Fibroblast of the aortic adventitia (primary cell): ENCODE measurements at regions not wholly inside any gene's neighbourhood (a gene's known extent, or its start where the extent isn't known, plus 50 kb on each side); places are given as distances from the start of the nearest gene placed in this dataset.

Experiments
- DNase-seq: peaks from one replicate; pipeline ENCODE4 v3.0.0-alpha.2; 2010; ENCODE audit warnings: low read depth
- H3K4me3 ChIP-seq: 2 replicates; pipeline ENCODE4 v1.5.1; 2011; ENCODE audit warnings: low read depth, mild to moderate bottlenecking, control low read depth, low read length, moderate library complexity
- TF ChIP-seq, protein P1 (sequence below): IDR thresholded peaks from 2 replicates; pipeline ENCODE4 v1.5.1; 2011; ENCODE audit warnings: mild to moderate bottlenecking, low read length, control low read depth, inconsistent platforms; ENCODE audit not compliant: insufficient read depth

DNA sequence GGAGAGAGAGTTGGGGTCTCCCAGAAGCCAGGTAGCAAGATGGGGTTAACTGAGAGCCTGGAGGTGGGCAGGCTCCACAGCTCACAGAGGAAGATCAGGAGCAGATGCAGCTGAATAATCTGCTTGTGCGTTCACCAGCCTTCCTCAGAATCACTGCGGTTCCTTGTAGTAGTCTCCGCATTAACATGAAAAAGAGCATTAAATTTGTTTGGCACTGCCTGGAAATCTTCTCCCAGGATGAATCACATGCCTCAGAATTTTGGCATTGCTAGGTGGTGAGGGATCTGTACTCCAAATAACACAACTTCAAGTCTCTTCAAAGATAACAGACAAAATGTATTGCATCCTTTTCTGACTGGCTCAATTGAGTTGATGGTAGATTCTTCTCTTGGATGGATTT is 700.6 kb upstream of the ARRDC4 start:
- DNase-seq, result no peak
- no peak overlapping the region for H3K4me3 ChIP-seq
- TF ChIP-seq, protein P1, sequence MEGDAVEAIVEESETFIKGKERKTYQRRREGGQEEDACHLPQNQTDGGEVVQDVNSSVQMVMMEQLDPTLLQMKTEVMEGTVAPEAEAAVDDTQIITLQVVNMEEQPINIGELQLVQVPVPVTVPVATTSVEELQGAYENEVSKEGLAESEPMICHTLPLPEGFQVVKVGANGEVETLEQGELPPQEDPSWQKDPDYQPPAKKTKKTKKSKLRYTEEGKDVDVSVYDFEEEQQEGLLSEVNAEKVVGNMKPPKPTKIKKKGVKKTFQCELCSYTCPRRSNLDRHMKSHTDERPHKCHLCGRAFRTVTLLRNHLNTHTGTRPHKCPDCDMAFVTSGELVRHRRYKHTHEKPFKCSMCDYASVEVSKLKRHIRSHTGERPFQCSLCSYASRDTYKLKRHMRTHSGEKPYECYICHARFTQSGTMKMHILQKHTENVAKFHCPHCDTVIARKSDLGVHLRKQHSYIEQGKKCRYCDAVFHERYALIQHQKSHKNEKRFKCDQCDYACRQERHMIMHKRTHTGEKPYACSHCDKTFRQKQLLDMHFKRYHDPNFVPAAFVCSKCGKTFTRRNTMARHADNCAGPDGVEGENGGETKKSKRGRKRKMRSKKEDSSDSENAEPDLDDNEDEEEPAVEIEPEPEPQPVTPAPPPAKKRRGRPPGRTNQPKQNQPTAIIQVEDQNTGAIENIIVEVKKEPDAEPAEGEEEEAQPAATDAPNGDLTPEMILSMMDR, result no peak

DNA sequence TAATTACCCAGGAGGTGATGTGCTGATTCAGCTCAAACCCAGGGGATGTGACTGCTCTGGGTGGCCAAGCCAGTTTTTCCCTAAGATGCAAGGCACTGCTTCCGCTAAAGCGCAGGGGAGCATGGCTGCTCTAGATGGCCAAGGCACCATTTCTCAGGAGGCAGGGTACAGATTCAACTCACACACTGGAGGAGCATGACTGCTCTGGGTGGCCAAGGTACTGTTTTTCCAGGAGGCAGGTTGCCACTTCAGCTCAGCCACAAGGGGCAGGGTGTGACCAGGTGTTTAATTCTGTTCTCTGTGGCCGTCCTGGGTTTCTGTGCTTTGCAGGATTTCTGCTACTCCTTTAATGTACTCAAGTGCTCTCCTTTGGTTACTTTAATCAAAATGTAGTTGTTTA is 659.3 kb upstream of the ARRDC4 start:
- H3K4me3 ChIP-seq, result no peak overlapping the region
- no peak for DNase-seq
- TF ChIP-seq, protein P1, result no peak

DNA sequence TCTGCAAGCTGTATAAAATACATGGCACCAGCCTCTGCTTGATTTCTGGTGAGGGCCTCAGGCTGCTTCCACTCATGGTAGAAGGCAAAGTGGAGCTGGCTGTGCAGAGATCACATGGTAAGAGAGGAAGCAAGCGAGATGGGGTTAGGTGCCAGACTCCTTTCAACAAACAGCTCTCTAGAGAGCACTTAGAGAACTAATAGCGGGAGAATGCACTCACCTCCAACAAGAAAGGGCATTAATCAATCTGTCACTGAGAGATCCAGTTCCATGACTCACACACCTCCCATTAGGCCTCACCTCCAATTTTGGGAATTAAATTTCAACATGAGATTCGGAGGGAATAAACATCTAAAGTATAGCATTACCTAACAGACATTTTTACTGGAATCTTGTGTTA is 644.1 kb upstream of the ARRDC4 start:
- no peak for DNase-seq
- TF ChIP-seq, protein P1, result no peak

DNA sequence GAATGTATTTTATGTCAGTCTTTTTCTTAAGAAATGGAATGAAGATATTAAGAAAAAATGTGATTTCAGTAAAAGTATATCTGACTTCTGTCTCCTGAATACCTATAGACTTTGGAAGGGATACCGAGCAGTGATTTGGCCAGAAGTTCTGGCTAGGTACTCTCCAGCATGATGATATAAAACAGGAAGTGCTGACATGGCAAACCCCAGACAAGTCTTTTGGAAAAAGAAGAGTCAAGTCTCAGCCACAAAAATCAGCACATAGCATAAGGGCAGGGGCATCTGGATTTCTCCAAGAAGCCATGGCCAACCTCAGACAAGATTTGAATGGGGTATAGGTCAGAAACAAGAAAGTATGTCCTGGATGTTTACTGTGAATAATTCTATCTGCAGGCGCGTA is 643.3 kb upstream of the ARRDC4 start:
- H3K4me3 ChIP-seq, result no peak overlapping the region
- DNase-seq, result no peak
- TF ChIP-seq, protein P1, result no peak

More for the DNA sequence above, 644.1 kb upstream of the ARRDC4 start:
- no peak overlapping the region for H3K4me3 ChIP-seq

DNA sequence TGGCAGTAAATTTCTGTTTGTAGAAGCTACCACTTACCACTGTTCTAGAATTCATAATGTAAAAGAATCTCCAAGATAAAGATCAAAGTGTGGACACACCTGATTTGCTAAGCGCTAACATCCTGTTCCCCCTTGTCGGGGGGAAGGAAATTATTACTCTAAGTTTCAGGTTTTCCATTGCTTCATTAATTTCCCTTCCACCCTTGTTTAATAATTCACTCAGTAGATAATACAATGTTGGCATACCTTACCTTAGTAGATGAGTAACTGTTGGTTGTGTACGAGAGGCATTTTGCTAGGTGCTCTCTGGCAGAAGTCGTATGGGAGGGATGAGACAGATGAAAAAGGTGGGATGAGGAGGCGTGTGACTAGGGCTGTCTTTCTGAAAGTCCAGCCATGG is 641.2 kb upstream of the ARRDC4 start:
- TF ChIP-seq, protein P1, result no peak
- no peak for DNase-seq
- no peak overlapping the region for H3K4me3 ChIP-seq

DNA sequence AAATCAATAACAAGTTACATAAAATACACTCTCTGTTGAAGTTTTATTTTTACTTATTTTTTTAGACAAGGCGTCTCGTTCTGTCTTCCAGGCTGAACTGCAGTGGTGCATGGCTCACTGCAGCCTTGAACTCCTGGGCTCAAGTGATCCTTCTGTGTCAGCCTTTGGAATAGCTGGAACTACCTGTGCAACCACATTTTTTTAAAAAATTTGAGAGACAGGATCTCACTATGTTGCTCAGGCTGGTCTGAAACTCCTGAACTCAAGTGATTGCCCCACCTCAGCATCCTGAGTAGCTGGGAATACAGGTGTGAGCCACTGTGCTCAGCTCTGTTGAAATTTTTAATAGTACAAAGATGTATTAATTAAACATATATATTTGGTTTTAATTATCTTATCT is 614.3 kb upstream of the ARRDC4 start:
- TF ChIP-seq, protein P1, result no peak
- no peak overlapping the region for H3K4me3 ChIP-seq
- no peak for DNase-seq

DNA sequence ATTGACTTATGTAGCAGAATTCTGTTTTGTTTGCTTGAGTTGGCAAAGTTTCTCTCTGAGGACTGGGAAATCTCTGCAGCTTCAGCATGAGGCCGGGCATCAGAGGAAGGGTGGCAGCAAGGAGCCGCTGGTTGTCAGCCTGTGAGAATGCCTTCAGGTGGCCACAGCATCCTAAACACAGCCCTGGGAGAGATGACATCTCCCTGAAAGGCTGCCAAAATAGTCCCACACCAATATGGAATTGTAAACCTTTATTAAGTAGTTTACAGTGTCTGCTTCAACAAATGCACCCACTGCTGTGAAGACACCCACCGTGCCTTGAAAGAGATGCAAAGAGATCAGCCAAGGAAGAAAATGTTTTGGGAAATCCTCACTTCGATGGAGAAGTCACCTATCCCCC is 609.7 kb upstream of the ARRDC4 start:
- no peak overlapping the region for H3K4me3 ChIP-seq
- TF ChIP-seq, protein P1, result no peak
- DNase-seq, result no peak
